ENCODE measurements at regions not wholly inside any gene's neighbourhood (a gene's known extent, or its start where the extent isn't known, plus 50 kb on each side); places are given as distances from the start of the nearest gene placed in this dataset.
A peak's percentile ranks its signal among the peaks of the same experiment; 100 is the strongest.

DNA sequence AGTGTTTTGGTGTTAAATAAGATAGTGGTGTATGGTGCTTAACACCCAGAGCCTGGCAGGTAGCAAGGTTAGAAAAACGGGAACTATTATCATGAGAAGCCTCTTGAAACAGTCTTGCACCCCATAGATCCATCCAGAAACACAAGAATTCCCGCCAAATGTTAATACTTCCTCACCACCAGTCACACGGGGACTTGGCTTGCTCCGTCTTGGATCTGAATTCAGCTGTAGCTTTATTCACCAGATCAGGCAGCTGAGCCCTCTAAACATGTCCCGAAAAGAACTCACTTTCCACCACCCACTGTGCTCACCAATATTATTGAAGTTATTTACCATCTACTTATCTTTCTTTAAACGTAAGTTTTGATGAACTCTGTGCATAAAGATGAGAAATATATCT lies 101.6 kb upstream of the PTPN3 start:
- POLR2A ChIA-PET (ENCODE audit: unreplicated experiment): interaction anchor here (0.6 kb wide), 1 partner anchor 10 kb away, joined by 7 read pairs; no protein-coding TSS in a partner anchor

DNA sequence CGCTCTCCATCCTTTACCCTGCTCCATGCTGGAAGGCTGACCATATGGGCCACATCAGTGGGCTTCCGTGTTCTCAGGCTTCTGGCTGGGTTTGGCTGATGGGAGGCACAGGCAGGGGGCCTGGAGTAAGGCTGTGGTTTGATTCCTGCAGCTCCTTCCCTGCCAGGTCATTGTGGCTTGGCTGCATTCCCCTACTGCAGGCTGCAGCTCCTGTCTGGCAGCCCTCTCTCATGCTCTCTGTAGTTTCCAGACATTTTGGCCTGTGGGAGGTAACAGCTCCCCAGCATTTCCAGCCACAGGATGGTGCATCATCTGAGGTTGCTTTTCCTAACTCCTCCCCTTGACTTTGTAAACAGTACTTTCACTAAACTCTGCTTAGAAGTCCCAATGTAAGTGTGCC lies 102.0 kb upstream of the PTPN3 start:
- peak; percentile 36 to 40 for DNase-seq
- no TSS peak for BruUV-seq (replicated peaks)
- H3K9me3 ChIP-seq (ENCODE audit: insufficient read depth, low read depth): no peaks in the 10 kb centered on the region
- no peak overlapping the region for H3K4me3 ChIP-seq
- no peak overlapping the region for H3K27ac ChIP-seq
- no peaks in the 10 kb centered on the region for H3K27me3 ChIP-seq (ENCODE audit: insufficient read depth, low read depth)
- no peaks in the 10 kb centered on the region; the same call in 1 of the 2 replicates for H4K20me1 ChIP-seq (ENCODE audit: insufficient read depth)
- no peaks in the 10 kb centered on the region for H3K36me3 ChIP-seq (ENCODE audit: low read depth)
- ChIA-PET CTCF (no interaction called here), POLR2A (ENCODE audit: unreplicated experiment) (interaction anchor here (0.6 kb wide), 1 partner anchor 11 kb away, joined by 7 read pairs; no protein-coding TSS in a partner anchor)
- H3K79me2 ChIP-seq (ENCODE audit: low read depth): no peaks in the 10 kb centered on the region
- H2AFZ ChIP-seq: no peak overlapping the region
- H3K4me2 ChIP-seq: no peak overlapping the region
- intact Hi-C loops (cut with micrococcal nuclease; ENCODE audit: unreplicated experiment): no loop called here
- H3K4me1 ChIP-seq (replicated peaks; ENCODE audit: insufficient read depth): no peaks in the 10 kb centered on the region
- 0 out of 2 replicates have a peak, but pooled peaks cover 6% of the 10 kb centered on the region for H3F3A ChIP-seq (ENCODE audit: insufficient read depth, low read depth)
- no peak for TF ChIP-seq EZH2 (IDR thresholded peaks at IDR 0.05; ENCODE audit: low read depth)
- TF ChIP-seq, protein P1, sequence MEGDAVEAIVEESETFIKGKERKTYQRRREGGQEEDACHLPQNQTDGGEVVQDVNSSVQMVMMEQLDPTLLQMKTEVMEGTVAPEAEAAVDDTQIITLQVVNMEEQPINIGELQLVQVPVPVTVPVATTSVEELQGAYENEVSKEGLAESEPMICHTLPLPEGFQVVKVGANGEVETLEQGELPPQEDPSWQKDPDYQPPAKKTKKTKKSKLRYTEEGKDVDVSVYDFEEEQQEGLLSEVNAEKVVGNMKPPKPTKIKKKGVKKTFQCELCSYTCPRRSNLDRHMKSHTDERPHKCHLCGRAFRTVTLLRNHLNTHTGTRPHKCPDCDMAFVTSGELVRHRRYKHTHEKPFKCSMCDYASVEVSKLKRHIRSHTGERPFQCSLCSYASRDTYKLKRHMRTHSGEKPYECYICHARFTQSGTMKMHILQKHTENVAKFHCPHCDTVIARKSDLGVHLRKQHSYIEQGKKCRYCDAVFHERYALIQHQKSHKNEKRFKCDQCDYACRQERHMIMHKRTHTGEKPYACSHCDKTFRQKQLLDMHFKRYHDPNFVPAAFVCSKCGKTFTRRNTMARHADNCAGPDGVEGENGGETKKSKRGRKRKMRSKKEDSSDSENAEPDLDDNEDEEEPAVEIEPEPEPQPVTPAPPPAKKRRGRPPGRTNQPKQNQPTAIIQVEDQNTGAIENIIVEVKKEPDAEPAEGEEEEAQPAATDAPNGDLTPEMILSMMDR (conservative IDR thresholded peaks at IDR 0.05): no peak
- H3K9me2 ChIP-seq (ENCODE audit: insufficient read depth): no peaks in the 10 kb centered on the region

More for the DNA sequence above, 101.6 kb upstream of the PTPN3 start:
- Histone ChIP-seq H4K20me1 (ENCODE audit: insufficient read depth) (no peaks in the 10 kb centered on the region), H3F3A (ENCODE audit: insufficient read depth, low read depth) (0 out of 2 replicates have a peak, but pooled peaks cover 6% of the 10 kb centered on the region), H3K36me3 (ENCODE audit: low read depth) (no peaks in the 10 kb centered on the region), H3K79me2 (ENCODE audit: low read depth) (no peaks in the 10 kb centered on the region), H3K27me3 (ENCODE audit: insufficient read depth, low read depth) (no peaks in the 10 kb centered on the region), H3K4me1 (replicated peaks; ENCODE audit: insufficient read depth) (no peaks in the 10 kb centered on the region), H3K9me2 (ENCODE audit: insufficient read depth) (no peaks in the 10 kb centered on the region), H2AFZ (no peak overlapping the region), H3K4me2 (no peak overlapping the region), H3K9me3 (ENCODE audit: insufficient read depth, low read depth) (no peaks in the 10 kb centered on the region), H3K27ac (no peak overlapping the region), H3K4me3 (no peak overlapping the region)
- DNase-seq: no peak
- TF ChIP-seq, protein P1 (conservative IDR thresholded peaks at IDR 0.05): no peak
- TF ChIP-seq EZH2 (IDR thresholded peaks at IDR 0.05; ENCODE audit: low read depth): no peak
- BruUV-seq (replicated peaks): no TSS peak
- intact Hi-C loops (cut with micrococcal nuclease; ENCODE audit: unreplicated experiment): no loop called here
- CTCF ChIA-PET: no interaction called here

DNA sequence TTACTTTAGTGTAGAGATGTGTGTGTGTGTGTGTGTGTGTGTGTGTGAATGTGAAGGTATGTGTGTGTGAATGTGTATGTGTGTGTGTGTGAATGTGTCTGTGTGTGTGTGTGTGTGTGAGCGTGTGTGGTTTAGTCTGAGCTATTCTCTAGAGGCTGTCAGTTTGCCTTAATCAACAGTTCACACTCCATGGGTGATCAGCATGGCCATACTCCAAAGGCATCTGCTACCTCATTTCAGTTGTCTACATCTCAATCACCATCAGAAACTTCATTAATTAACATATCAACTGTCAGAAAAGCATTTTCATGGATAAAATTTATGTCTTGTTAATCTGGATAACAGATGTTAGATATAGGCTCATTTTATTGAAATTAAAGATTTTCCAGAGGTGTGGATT lies 103.1 kb upstream of the PTPN3 start:
- DNase-seq: no peak
- 0 out of 2 replicates have a peak, but pooled peaks cover 6% of the 10 kb centered on the region for H3F3A ChIP-seq (ENCODE audit: insufficient read depth, low read depth)

More for the DNA sequence above, 103.1 kb upstream of the PTPN3 start:
- ChIA-PET CTCF (no interaction called here), POLR2A (ENCODE audit: unreplicated experiment) (no interaction called here)
- intact Hi-C loops (cut with micrococcal nuclease; ENCODE audit: unreplicated experiment): no loop called here
- Histone ChIP-seq H4K20me1 (ENCODE audit: insufficient read depth) (no peaks in the 10 kb centered on the region; the same call in 1 of the 2 replicates), H3K36me3 (ENCODE audit: low read depth) (no peaks in the 10 kb centered on the region), H3K4me1 (replicated peaks; ENCODE audit: insufficient read depth) (no peaks in the 10 kb centered on the region), H3K9me2 (ENCODE audit: insufficient read depth) (no peaks in the 10 kb centered on the region), H3K27me3 (ENCODE audit: insufficient read depth, low read depth) (no peaks in the 10 kb centered on the region), H3K79me2 (ENCODE audit: low read depth) (no peaks in the 10 kb centered on the region), H2AFZ (no peak overlapping the region), H3K9me3 (ENCODE audit: insufficient read depth, low read depth) (no peaks in the 10 kb centered on the region), H3K4me3 (no peak overlapping the region), H3K27ac (no peak overlapping the region), H3K4me2 (no peak overlapping the region)
- BruUV-seq (replicated peaks): no TSS peak
- TF ChIP-seq, protein P1 (conservative IDR thresholded peaks at IDR 0.05): no peak
- TF ChIP-seq EZH2 (IDR thresholded peaks at IDR 0.05; ENCODE audit: low read depth): no peak
